GM19455 (cell line): ENCODE measurements at regions not wholly inside any gene's neighbourhood (a gene's known extent, or its start where the extent isn't known, plus 50 kb on each side); places are given as distances from the start of the nearest gene placed in this dataset.
"Not testable (repeated sequence)": the region's sequence is repeated elsewhere in the genome, so short reads cannot be mapped to it uniquely, and the experiment has no call there.

ENCODE experiments used
- ATAC-seq: cut with Tn5 transposase; IDR thresholded peaks from one replicate; pipeline ENCODE4 v1.9.1; 2021; ENCODE audit not compliant: unreplicated experiment

DNA sequence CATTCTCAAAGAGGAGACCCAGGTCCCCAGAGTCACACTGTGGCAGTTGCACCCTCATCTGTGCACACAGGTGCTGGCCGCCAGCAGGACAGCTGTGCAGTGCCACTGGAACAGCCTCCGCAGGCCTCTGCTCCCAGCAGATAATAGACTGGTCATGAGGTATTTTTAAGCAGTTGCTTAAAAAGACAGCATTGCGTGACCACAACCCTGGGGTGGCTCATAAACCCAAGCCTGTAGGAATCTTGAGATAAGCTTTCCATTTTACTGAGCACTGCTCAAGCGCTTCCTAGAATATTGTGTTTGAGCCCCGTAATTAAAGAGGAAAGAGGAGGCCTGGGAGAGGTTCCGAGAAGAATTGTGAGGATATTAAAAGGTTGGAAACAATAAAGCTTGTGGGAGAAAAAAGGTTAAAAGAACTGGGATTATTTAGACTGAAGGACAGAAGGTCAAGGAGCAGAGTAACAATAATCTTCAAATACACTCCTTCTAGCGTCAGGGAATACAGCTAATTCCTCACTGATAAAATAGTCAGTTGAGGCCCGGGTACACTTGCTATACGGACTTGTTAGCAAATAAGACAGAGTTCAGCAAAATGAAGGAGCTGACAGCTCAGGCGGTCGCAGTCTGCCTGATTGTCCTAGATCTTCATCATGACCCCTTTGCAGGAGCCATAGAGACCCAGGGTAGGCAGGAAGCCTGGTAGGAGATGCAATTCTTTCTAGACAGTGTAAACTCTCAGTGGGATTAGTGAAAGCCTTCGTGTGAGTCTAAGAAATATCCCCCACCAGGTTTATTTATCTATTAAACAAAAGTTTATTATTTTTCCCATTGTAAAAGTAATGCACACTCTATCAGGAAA, 86.2 kb upstream of the KIT start:
- no peak for ATAC-seq

DNA sequence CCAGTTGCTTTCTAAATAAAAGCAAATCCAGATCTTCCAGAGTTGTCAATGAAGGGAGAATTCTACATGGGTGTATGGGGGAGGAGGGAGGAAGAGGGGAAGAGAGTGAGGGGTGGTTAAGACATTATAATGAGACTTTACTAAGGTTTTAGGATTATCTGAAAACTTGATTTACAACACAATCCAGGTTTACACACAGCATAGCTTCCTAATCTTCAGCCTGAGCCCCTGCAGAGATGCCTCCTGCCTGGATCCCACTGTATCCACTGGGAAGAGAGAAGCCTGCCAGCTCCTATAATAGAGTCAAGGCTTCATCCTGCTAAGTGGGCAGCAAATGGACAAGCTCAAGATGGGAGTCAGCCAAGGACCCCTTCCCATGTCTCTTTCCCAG, 85.6 kb upstream of the KIT start:
- no peak for ATAC-seq

DNA sequence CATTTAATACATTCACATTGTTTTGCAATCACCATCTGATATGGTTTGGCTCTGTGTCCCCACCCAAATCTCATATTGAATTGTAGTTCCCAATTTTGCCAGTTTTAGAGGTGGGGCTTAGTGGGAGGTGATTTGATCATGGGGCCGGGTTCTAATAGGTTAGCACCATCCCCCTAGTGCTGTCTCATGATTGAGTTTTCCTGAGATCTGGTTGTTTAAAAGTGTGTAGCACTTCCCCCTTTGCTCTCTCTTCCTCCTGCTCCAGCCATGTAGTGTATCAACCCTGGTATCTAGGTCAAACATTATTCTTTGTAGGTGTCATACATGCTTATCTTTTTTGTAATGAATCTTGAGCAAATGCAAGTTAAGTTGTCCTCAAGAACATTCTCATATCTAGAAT, 83.3 kb upstream of the KIT start:
- ATAC-seq, result no peak

DNA sequence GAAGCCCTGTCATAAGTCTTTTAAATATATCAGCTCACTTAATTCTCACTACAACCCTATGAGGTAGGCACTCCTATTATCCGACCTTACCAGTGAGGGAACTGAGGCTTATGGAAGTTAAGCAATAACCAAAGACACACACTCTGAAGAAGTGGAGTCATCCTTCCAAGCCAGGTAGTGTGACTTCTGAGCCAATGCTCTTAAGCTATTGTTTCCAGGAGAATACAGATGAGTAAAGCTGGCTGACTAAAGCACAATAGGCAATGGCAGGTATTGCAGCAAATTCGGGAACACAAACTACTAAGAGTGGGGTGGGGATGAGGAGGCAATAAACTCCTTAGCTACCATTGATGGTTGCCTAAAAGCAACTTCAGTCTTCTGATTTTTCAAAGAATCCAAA, 81.8 kb upstream of the KIT start:
- ATAC-seq, result no peak

DNA sequence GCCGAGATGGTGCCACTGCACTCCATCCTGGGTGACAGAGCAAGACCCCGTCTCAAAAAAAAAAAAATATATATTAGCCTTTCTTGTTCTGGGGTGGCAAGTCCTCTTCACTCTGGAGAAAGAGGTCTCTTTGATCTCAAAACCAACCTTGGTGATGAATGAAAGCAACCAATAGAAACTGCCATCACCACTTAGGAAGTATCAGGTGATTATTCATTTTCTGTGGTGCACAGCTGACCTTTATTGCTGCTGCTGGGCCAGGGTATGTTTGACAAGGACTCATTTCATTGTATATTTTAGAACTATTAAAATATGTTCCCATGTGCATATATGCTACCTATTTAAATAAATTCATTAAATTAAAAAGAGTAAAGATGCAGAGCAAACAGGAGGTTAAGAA, 76.0 kb upstream of the KIT start:
- no peak for ATAC-seq

DNA sequence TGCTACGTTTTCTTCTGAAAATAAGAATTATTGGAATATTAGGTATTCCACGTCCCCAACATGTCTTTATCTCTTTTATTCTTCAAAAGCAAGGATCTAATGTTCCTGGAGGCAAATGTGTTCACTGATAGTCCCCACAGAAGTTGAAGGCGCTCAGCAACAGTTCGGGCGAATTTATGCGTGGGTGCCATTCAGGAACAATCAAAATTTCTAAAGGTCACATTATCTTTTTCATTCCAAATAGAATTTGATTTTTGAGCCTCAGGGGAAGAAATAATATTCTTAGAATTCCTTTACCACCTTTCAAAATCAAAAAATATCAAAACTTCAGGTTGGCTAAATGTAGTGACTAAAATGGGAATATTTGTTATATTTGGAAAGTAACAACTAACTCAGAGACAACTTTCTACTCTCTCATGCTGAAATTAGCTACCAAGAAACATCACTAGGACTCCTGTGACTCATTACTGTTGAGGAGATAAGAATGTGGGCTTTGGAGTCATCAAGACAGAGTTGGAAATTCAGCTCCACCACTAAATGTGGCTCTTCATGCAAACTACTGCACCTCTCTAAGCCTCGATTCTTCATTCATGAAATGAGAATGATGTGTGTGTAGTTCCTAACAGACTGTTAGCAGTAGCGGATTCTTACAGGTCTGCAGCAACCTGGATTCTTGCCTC, 72.3 kb upstream of the KIT start:
- no peak for ATAC-seq

DNA sequence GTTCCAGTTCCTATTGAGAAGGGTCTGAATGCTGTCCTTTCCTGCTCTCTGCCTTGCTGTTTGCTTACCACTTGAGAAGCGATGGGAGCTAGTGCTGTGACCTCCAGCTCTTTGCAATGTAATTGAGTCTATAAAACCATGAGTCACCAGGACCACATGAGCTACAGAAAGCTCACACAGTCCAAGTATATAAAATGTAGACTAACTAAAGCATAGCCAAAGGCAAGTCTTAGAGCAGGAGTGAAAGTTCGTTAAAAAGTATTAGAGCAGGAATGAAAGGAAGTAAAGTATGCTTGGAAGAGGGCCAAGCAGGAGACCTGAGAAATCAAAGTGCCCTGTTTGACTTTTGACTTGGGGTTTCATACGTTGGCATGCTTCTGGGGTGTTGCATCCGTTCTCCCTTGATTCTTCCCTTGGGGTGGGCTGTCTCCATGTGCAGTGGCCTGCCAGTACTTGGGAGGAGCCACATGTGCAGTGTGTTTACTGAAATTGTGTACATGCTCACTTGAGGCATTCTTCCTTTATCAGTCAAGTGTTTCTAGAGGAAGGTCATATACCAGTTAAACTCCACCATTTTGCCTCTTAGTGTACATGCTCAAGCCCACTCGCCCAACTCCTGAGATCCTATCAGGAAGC, 71.3 kb upstream of the KIT start:
- ATAC-seq, result no peak

DNA sequence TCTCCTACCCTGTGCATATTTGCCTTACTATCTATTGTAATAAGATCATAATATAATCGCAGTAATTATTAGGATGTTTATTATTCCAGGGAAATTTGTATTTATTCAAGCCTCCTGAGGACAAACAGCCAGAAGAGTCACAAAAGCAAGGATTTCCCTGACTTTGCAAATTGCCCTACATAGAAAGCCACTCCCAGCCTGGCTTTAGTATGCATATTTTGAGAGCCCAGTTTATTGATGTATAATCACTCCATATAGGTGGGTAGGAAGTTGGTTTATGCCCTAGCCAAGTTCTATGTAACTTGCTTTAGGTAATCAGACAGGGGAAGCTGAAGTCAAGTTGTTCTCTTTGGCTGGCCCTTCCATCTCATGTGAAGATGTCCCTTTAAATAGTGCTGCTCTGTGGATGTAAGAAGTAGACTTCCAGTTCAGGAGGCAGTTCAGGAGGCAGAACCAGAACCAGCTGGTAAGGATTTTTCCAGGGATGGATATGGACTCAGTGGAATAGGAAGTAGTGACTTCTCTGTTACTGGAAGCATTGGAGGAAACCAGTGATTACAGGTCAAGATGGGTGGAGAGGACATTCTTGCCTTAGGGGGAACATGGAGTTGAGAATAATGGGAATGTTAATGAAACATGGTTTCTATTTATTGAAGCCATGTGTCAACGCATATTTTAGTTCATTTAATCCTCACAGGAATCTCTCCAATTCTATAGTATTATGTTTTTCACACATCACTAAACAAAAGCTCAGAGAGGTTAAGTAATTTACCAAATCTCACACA, 70.5 kb upstream of the KIT start:
- ATAC-seq, result no peak

DNA sequence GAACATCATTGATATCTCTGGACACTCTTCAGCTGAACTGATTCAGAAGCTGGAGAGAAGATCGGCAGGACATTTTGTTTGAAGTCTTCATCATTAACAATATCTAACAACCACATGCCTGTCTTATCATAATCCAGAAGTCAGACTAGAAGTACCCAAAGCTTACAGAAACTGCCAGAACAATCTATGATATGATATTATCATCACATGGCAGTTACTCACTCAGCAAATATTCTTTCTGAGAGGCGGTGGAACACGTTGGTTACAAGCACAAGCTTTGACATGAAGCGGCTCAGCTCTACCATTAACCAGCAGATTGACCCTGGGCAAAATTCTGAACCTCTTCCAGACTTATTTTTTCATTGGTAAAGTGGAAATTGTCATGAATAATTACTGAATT, 69.4 kb upstream of the KIT start:
- ATAC-seq, result no peak

DNA sequence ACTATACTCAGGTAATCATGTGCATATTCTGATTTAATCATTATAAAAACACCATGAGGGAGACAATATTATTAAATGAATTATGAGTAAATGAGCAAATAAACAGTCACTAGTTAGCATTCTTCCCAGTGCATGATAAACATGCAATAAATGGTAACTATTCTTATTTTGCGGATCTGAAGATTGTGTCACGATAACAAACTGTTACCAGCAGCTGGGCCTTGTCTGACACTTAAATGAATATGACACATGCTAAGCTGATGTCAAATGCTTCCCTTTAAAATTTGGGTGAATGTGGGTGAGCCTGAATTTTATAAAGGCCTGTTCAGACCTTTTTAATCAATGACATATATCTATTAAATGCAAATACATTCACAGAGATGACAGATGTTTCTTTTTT, 68.2 kb upstream of the KIT start:
- no peak for ATAC-seq

DNA sequence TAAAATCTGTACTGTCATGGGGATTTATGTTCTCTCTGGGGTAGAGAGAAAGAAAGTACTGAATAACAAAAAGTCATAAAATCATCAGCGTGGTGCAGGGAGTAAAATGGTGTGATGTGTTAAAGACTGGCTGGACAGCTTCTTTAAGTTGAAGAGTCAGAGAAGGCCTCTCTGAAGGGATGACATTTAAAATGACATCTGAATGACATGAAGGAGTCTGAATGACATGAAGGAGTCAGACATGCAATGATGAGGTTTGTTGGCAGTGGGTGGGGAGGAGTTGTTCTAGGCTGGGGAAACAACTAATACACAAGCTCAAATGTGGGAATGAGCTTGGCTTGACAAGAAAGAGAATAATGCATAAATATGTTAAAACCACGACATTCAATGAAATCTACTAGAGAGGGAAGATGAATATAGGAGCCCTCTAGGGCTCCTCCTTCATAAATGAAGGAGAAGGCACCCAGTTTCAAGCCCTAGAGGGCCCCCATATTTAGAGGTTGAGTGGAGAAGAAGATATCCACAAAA, 63.9 kb upstream of the KIT start:
- ATAC-seq, result no peak

DNA sequence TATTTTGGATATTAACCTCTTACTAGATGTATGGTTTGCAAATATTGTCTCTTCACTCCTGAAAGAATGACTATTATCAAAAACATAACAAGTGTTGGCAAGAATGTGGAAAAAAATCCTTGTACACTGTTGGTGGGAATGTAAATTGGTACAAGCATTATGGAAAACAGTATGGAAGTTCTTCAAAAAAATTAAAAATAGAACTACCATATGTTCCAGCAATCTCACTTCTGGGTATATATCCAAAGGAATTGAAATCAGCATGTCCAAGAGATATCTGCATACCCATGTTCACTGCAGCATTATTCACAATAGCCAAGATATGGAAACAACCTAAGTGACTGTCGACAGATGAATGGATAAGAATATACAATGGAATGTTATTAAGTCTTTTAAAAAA, 61.6 kb upstream of the KIT start:
- ATAC-seq, result no peak

DNA sequence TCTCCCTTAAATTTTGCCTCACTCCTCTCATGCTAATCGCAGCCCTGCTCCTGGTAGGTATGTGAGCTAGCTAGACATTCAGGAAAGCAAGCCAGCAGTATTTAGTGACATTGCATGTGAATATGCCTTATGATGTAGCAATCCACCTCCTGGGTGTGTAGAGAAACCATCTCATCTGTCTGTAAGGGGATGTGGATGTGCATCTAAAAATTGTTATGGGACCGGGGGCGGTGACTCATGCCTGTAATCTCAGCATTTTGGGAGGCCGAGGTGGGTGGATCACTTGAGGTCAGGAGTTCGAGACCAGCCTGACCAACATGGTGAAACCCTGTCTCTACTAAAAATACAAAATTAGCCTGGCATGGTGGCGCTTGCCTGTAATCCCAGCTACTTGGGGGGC, 60.1 kb upstream of the KIT start:
- ATAC-seq, result not testable (repeated sequence)

DNA sequence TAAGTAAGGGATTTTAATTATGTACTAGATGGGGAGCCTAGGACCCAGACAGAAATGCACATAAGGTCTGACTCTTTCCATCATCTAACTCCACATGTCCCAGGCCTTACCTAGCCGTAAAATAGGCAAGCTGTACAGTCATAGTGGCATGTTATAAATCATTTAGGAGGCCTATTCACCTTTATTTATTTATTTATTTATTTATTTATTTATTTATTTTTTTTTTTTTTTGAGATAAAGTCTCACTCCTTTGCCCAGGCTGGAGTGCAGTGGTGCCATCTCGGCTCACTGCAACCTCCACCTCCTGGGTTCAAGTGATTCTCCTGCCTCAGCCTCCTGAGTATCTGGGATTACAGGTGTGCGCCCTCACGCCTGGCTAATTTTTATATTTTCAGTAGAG, 55.6 kb upstream of the KIT start:
- ATAC-seq, result not testable (repeated sequence)

DNA sequence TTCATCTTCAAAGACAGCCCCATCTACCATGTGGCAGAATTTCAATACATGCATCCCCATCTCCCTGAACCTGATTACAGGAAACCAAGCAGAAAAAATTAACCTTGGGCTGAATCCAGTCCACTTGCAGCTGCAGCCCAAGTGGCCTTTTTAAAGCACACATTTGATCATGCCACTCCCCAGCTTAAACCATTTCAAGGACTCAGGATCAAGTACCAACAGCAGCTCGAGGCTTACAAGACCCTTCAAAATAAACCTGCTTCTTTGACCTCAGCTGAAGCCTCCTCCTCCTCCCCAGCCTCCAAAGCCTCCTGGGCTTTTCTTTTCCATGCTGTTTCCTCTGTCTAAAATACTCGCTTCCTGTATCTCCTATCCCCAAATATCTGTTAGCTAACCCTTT, 50.7 kb upstream of the KIT start:
- ATAC-seq, result no peak

DNA sequence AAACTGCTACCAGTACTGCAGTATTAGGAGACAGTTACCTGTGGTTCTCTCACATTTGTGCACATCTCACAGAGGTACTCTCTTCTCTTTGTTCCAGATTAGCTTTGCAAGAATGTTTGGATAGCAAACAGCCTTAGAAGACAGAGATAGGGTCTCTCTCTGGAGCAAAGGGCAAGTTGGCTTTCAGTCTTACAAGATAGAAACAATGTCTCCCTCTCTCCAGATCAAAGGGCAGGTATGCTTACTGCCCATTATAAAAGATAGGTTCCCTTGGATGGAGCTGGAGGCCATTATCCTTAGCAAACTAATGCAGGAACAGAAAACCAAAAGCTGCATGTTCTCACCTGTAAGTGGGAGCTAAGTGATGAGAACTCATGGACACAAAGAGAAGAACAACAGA, 50.2 kb upstream of the KIT start:
- ATAC-seq, result no peak
